ENCODE measurements at regions not wholly inside any gene's neighbourhood (a gene's known extent, or its start where the extent isn't known, plus 50 kb on each side); places are given as distances from the start of the nearest gene placed in this dataset.
"Not testable (repeated sequence)": the region's sequence is repeated elsewhere in the genome, so short reads cannot be mapped to it uniquely, and the experiment has no call there.

GRCh38 chr4:159927781-159928180, 824.9 kb downstream of the RAPGEF2 start:
- H3K27me3 ChIP-seq (ENCODE audit: control insufficient read depth, insufficient read depth, low read length): no peaks in the 10 kb centered on the region
- H3K4me1 ChIP-seq (ENCODE audit: control insufficient read depth, insufficient read depth, low read length): no peaks in the 10 kb centered on the region
- no peaks in the 10 kb centered on the region for H3K36me3 ChIP-seq (ENCODE audit: control insufficient read depth, insufficient read depth, low read length)
- no peak overlapping the region for H3K4me3 ChIP-seq (ENCODE audit: low read depth, low read length)
- no peak overlapping the region for H3K9ac ChIP-seq (ENCODE audit: low read depth, low read length)
- no peaks in the 10 kb centered on the region for H3K9me3 ChIP-seq (ENCODE audit: control insufficient read depth, insufficient read depth, low read length)

- not testable (repeated sequence) for H3K27me3 ChIP-seq (ENCODE audit: control insufficient read depth, insufficient read depth, low read length); H3K36me3 ChIP-seq (ENCODE audit: control insufficient read depth, insufficient read depth, low read length); H3K4me3 ChIP-seq (ENCODE audit: low read depth, low read length); H3K4me1 ChIP-seq (ENCODE audit: control insufficient read depth, insufficient read depth, low read length); H3K9ac ChIP-seq (ENCODE audit: low read depth, low read length)
- H3K9me3 ChIP-seq (ENCODE audit: control insufficient read depth, insufficient read depth, low read length): peaks cover 13% of the 10 kb centered on the region
Observed at GRCh38 chr4:159934602-159935001, 831.7 kb downstream of the RAPGEF2 start.

GRCh38 chr4:159937595-159937994, 834.7 kb downstream of the RAPGEF2 start:
- H3K4me3 ChIP-seq (ENCODE audit: low read depth, low read length): no peak overlapping the region
- H3K4me1 ChIP-seq (ENCODE audit: control insufficient read depth, insufficient read depth, low read length): no peaks in the 10 kb centered on the region
- no peaks in the 10 kb centered on the region for H3K27me3 ChIP-seq (ENCODE audit: control insufficient read depth, insufficient read depth, low read length)
- no peak overlapping the region for H3K9ac ChIP-seq (ENCODE audit: low read depth, low read length)
- H3K9me3 ChIP-seq (ENCODE audit: control insufficient read depth, insufficient read depth, low read length): peaks cover 13% of the 10 kb centered on the region
- H3K36me3 ChIP-seq (ENCODE audit: control insufficient read depth, insufficient read depth, low read length): no peaks in the 10 kb centered on the region

- not testable (repeated sequence) for H3K36me3 ChIP-seq (ENCODE audit: control insufficient read depth, insufficient read depth, low read length); H3K9ac ChIP-seq (ENCODE audit: low read depth, low read length); H3K4me1 ChIP-seq (ENCODE audit: control insufficient read depth, insufficient read depth, low read length); H3K27me3 ChIP-seq (ENCODE audit: control insufficient read depth, insufficient read depth, low read length); H3K9me3 ChIP-seq (ENCODE audit: control insufficient read depth, insufficient read depth, low read length); H3K4me3 ChIP-seq (ENCODE audit: low read depth, low read length)
Observed at GRCh38 chr4:159939681-159940080, 836.8 kb downstream of the RAPGEF2 start.

- no peak overlapping the region for H3K9ac ChIP-seq (ENCODE audit: low read depth, low read length)
- H3K36me3 ChIP-seq (ENCODE audit: control insufficient read depth, insufficient read depth, low read length): no peaks in the 10 kb centered on the region
- H3K9me3 ChIP-seq (ENCODE audit: control insufficient read depth, insufficient read depth, low read length): no peaks in the 10 kb centered on the region
- H3K4me1 ChIP-seq (ENCODE audit: control insufficient read depth, insufficient read depth, low read length): no peaks in the 10 kb centered on the region
- H3K27me3 ChIP-seq (ENCODE audit: control insufficient read depth, insufficient read depth, low read length): no peaks in the 10 kb centered on the region
- no peak overlapping the region for H3K4me3 ChIP-seq (ENCODE audit: low read depth, low read length)
Observed at GRCh38 chr4:159941076-159941475, 838.2 kb downstream of the RAPGEF2 start.

GRCh38 chr4:159944477-159944876, 841.6 kb downstream of the RAPGEF2 start:
- H3K4me1 ChIP-seq (ENCODE audit: control insufficient read depth, insufficient read depth, low read length): peaks cover 3% of the 10 kb centered on the region
- no peaks in the 10 kb centered on the region for H3K36me3 ChIP-seq (ENCODE audit: control insufficient read depth, insufficient read depth, low read length)
- H3K4me3 ChIP-seq (ENCODE audit: low read depth, low read length): no peak overlapping the region
- H3K9me3 ChIP-seq (ENCODE audit: control insufficient read depth, insufficient read depth, low read length): no peaks in the 10 kb centered on the region
- H3K9ac ChIP-seq (ENCODE audit: low read depth, low read length): no peak overlapping the region
- no peaks in the 10 kb centered on the region for H3K27me3 ChIP-seq (ENCODE audit: control insufficient read depth, insufficient read depth, low read length)

GRCh38 chr4:159946983-159947615, 844.2 kb downstream of the RAPGEF2 start:
- Histone ChIP-seq H3K4me1 (ENCODE audit: control insufficient read depth, insufficient read depth, low read length) (peaks cover 12% of the 10 kb centered on the region), H3K9me3 (ENCODE audit: control insufficient read depth, insufficient read depth, low read length) (no peaks in the 10 kb centered on the region), H3K4me3 (ENCODE audit: low read depth, low read length) (no peak overlapping the region), H3K9ac (ENCODE audit: low read depth, low read length) (no peak overlapping the region), H3K36me3 (ENCODE audit: control insufficient read depth, insufficient read depth, low read length) (no peaks in the 10 kb centered on the region), H3K27me3 (ENCODE audit: control insufficient read depth, insufficient read depth, low read length) (no peaks in the 10 kb centered on the region)

GRCh38 chr4:159950707-159951106, 847.8 kb downstream of the RAPGEF2 start:
- no peaks in the 10 kb centered on the region for H3K9me3 ChIP-seq (ENCODE audit: control insufficient read depth, insufficient read depth, low read length)
- H3K9ac ChIP-seq (ENCODE audit: low read depth, low read length): no peak overlapping the region
- no peaks in the 10 kb centered on the region for H3K27me3 ChIP-seq (ENCODE audit: control insufficient read depth, insufficient read depth, low read length)
- peaks cover 12% of the 10 kb centered on the region for H3K4me1 ChIP-seq (ENCODE audit: control insufficient read depth, insufficient read depth, low read length)
- H3K4me3 ChIP-seq (ENCODE audit: low read depth, low read length): no peak overlapping the region
- no peaks in the 10 kb centered on the region for H3K36me3 ChIP-seq (ENCODE audit: control insufficient read depth, insufficient read depth, low read length)

DNA sequence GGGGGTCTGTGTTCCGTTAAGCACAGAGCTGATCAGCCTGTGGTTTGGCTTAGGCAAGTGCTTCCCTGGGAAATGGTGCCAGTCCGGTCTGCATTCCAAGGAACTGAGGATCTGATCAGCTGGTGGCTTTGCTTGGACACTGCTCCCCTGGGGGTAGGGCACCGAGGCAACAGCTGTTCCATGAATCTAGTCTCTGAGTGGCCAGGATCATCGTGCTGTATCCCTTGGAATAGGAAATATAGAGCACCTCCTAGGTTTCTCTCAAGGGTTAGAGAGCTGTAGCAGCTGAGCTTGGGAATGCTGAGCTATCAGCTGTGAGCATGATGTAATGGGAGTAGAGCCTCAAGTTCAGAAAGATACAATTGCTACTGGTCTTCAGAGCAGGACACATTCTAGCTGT, 863.9 kb downstream of the RAPGEF2 start:
- no peak overlapping the region for H3K9ac ChIP-seq (ENCODE audit: low read depth, low read length)
- H3K36me3 ChIP-seq (ENCODE audit: control insufficient read depth, insufficient read depth, low read length): no peaks in the 10 kb centered on the region
- no peak overlapping the region for H3K4me3 ChIP-seq (ENCODE audit: low read depth, low read length)
- H3K4me1 ChIP-seq (ENCODE audit: control insufficient read depth, insufficient read depth, low read length): no peaks in the 10 kb centered on the region
- H3K9me3 ChIP-seq (ENCODE audit: control insufficient read depth, insufficient read depth, low read length): no peaks in the 10 kb centered on the region
- H3K27me3 ChIP-seq (ENCODE audit: control insufficient read depth, insufficient read depth, low read length): no peaks in the 10 kb centered on the region

GRCh38 chr4:159976871-159977482, 874.1 kb downstream of the RAPGEF2 start:
- peaks cover 12% of the 10 kb centered on the region for H3K4me1 ChIP-seq (ENCODE audit: control insufficient read depth, insufficient read depth, low read length)
- H3K9ac ChIP-seq (ENCODE audit: low read depth, low read length); H3K36me3 ChIP-seq (ENCODE audit: control insufficient read depth, insufficient read depth, low read length); H3K4me3 ChIP-seq (ENCODE audit: low read depth, low read length); H3K27me3 ChIP-seq (ENCODE audit: control insufficient read depth, insufficient read depth, low read length); H3K9me3 ChIP-seq (ENCODE audit: control insufficient read depth, insufficient read depth, low read length): not testable (repeated sequence)

- H3K4me1 ChIP-seq (ENCODE audit: control insufficient read depth, insufficient read depth, low read length): peaks cover 12% of the 10 kb centered on the region
- peaks cover 3% of the 10 kb centered on the region for H3K9me3 ChIP-seq (ENCODE audit: control insufficient read depth, insufficient read depth, low read length)
- no peaks in the 10 kb centered on the region for H3K36me3 ChIP-seq (ENCODE audit: control insufficient read depth, insufficient read depth, low read length)
- no peak overlapping the region for H3K4me3 ChIP-seq (ENCODE audit: low read depth, low read length)
- H3K9ac ChIP-seq (ENCODE audit: low read depth, low read length): no peak overlapping the region
- H3K27me3 ChIP-seq (ENCODE audit: control insufficient read depth, insufficient read depth, low read length): no peaks in the 10 kb centered on the region
Observed at GRCh38 chr4:159977907-159978617, 875.2 kb downstream of the RAPGEF2 start.

DNA sequence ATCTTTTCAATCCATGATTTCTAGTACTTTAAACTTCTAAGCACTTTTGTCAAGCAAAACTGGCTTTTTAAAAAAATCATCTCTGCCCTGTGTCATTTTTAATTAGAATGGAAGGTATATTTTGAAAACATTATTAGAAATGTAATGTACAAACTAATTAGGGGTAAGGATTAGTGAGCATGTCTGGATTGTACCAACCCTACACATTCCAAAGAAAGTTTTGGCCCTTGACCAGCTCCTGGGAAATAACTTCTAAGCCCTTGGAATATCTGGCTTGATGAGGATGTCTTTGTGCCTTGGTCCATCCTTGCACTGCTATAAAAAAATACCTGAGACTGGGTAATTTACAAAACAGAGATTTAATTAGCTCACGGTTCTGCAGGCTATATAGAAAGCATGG, 876.5 kb downstream of the RAPGEF2 start:
- Histone ChIP-seq H3K27me3 (ENCODE audit: control insufficient read depth, insufficient read depth, low read length) (no peaks in the 10 kb centered on the region), H3K4me1 (ENCODE audit: control insufficient read depth, insufficient read depth, low read length) (peaks cover 12% of the 10 kb centered on the region), H3K9me3 (ENCODE audit: control insufficient read depth, insufficient read depth, low read length) (no peaks in the 10 kb centered on the region), H3K36me3 (ENCODE audit: control insufficient read depth, insufficient read depth, low read length) (no peaks in the 10 kb centered on the region), H3K9ac (ENCODE audit: low read depth, low read length) (no peak overlapping the region), H3K4me3 (ENCODE audit: low read depth, low read length) (no peak overlapping the region)

Data from iPS-15b (cell line).